WTC11 (cell line): ENCODE measurements at regions not wholly inside any gene's neighbourhood (a gene's known extent, or its start where the extent isn't known, plus 50 kb on each side); places are given as distances from the start of the nearest gene placed in this dataset.

ENCODE experiments used
- ATAC-seq: fragments of 200-7000 bp; cut with Tn5 transposase; 2 replicates; pipeline ENCODE4 v1.10.0; 2021; ENCODE audit warnings: mild to moderate bottlenecking, moderate library complexity
- CTCF ChIA-PET: fragments of 300-600 bp; sonication (Branson Sonifier 250); formaldehyde crosslinking; loops from one replicate; lab custom pipeline; 2021; ENCODE audit warnings: antibody characterized with exemption; lab: Charles Lee
- POLR2A ChIA-PET: fragments of 350-600 bp; sonication (Branson Sonifier 250); formaldehyde crosslinking; loops from one replicate; lab custom pipeline; 2021; ENCODE audit warnings: antibody characterized with exemption; lab: Charles Lee
- DNase-seq: peaks from one replicate; pipeline ENCODE4 v3.0.0; 2021; ENCODE audit warnings: low spot score
- H3K27ac Mint-ChIP-seq: 2 replicates; pipeline ENCODE4 v1.8.0; 2021; ENCODE audit warnings: mixed read lengths
- H3K27me3 Mint-ChIP-seq: 2 replicates; pipeline ENCODE4 v1.8.0; 2021; ENCODE audit warnings: low read depth, mild to moderate bottlenecking, moderate library complexity, mixed read lengths
- H3K36me3 Mint-ChIP-seq: 2 replicates; pipeline ENCODE4 v1.8.0; 2021; ENCODE audit warnings: mixed read lengths
- H3K4me1 Mint-ChIP-seq: 2 replicates; pipeline ENCODE4 v1.8.0; 2022; ENCODE audit warnings: mixed read lengths
- H3K4me3 Mint-ChIP-seq: 2 replicates; pipeline ENCODE4 v1.8.0; 2021; ENCODE audit warnings: mild to moderate bottlenecking, moderate library complexity, mixed read lengths
- H3K9me3 Mint-ChIP-seq: 2 replicates; pipeline ENCODE4 v1.8.0; 2021; ENCODE audit warnings: mixed read lengths
- CREM ChIP-seq: sonication (generic); formaldehyde crosslinking; IDR thresholded peaks from 2 replicates; pipeline ENCODE4 v1.8.1; 2022; ENCODE audit warnings: mild to moderate bottlenecking, missing genetic modification reagents, moderate library complexity
- GABPB1 ChIP-seq: sonication (generic); formaldehyde crosslinking; IDR thresholded peaks from 2 replicates; pipeline ENCODE4 v1.8.1; 2023; ENCODE audit warnings: mild to moderate bottlenecking, missing genetic modification reagents
- NFE2L1 ChIP-seq: sonication (generic); formaldehyde crosslinking; IDR thresholded peaks from 2 replicates; pipeline ENCODE4 v1.8.1; 2023; ENCODE audit warnings: missing genetic modification reagents
- NR1H2 ChIP-seq: sonication (generic); formaldehyde crosslinking; IDR thresholded peaks from 2 replicates; pipeline ENCODE4 v1.9.0; 2021; ENCODE audit warnings: mild to moderate bottlenecking, moderate library complexity, missing genetic modification reagents
- NR2C2 ChIP-seq: sonication (generic); formaldehyde crosslinking; IDR thresholded peaks from 2 replicates; pipeline ENCODE4 v1.8.0; 2022; ENCODE audit warnings: mild to moderate bottlenecking, missing genetic modification reagents
- RORB ChIP-seq: fragments of 250-450 bp; sonication (Bioruptor Pico); IDR thresholded peaks from 2 replicates; pipeline ENCODE4 v1.9.0; 2021; ENCODE audit warnings: mild to moderate bottlenecking
- USF1 ChIP-seq: sonication (generic); formaldehyde crosslinking; IDR thresholded peaks from 2 replicates; pipeline ENCODE4 v1.8.0; 2022; ENCODE audit warnings: mild to moderate bottlenecking, missing genetic modification reagents
- ZNF121 ChIP-seq: sonication (generic); formaldehyde crosslinking; IDR thresholded peaks from 2 replicates; pipeline ENCODE4 v1.8.0; 2023; ENCODE audit warnings: missing genetic modification reagents
- ZNF232 ChIP-seq: sonication (generic); formaldehyde crosslinking; IDR thresholded peaks from 2 replicates; pipeline ENCODE4 v1.8.0; 2022; ENCODE audit warnings: mild to moderate bottlenecking, missing genetic modification reagents
- ZNF512 ChIP-seq: sonication (generic); formaldehyde crosslinking; IDR thresholded peaks from 2 replicates; pipeline ENCODE4 v1.8.1; 2022; ENCODE audit warnings: missing genetic modification reagents, borderline replicate concordance
- TF ChIP-seq, protein P1 (sequence below): sonication (generic); formaldehyde crosslinking; IDR thresholded peaks from 2 replicates; pipeline ENCODE4 v1.8.1; 2023; ENCODE audit warnings: mild to moderate bottlenecking, missing genetic modification reagents, moderate library complexity
- TF ChIP-seq, protein P2 (sequence below): fragments of 250-450 bp; sonication (Bioruptor Pico); IDR thresholded peaks from 2 replicates; pipeline ENCODE4 v1.9.0; 2021; ENCODE audit warnings: mild to moderate bottlenecking
- TF ChIP-seq, protein P3 (sequence below): fragments of 250-450 bp; sonication (Bioruptor Pico); IDR thresholded peaks from 2 replicates; pipeline ENCODE4 v1.9.0; 2021; ENCODE audit warnings: mild to moderate bottlenecking, borderline replicate concordance
- TF ChIP-seq, protein P4 (sequence below): sonication (generic); formaldehyde crosslinking; IDR thresholded peaks from 2 replicates; pipeline ENCODE4 v1.8.0; 2023; ENCODE audit warnings: mild to moderate bottlenecking, missing genetic modification reagents
- TF ChIP-seq, protein P5 (sequence below): sonication (generic); formaldehyde crosslinking; IDR thresholded peaks from 2 replicates; pipeline ENCODE4 v1.8.1; 2022; ENCODE audit warnings: low read depth, missing genetic modification reagents, borderline replicate concordance
- TF ChIP-seq, protein P6 (sequence below): fragments of 250-450 bp; sonication (Bioruptor Pico); conservative IDR thresholded peaks from 2 replicates; pipeline ENCODE4 v1.9.0; 2021; ENCODE audit warnings: mild to moderate bottlenecking

- DNase-seq (no peak), ATAC-seq (no peak)
- Mint-ChIP-seq H3K27ac (no peak overlapping the region), H3K9me3 (0 out of 2 replicates have a peak, but pooled peaks cover 7% of the 10 kb centered on the region), H3K27me3 (no peaks in the 10 kb centered on the region), H3K36me3 (no peaks in the 10 kb centered on the region), H3K4me1 (peaks cover 11% of the 10 kb centered on the region), H3K4me3 (no peak overlapping the region)
- ChIA-PET POLR2A (no interaction called here), CTCF (interaction anchor here (0.9 to 1.5 kb wide), 3 partner anchors 16 to 238 kb away, joined by 3 to 6 read pairs (median 3); no protein-coding TSS in a partner anchor)
- no peak for TF ChIP-seq ZNF232 (CRISPR knock-in tag)
- TF ChIP-seq ZNF121, result no peak
- no peak for TF ChIP-seq NR1H2 (CRISPR knock-in tag)
- TF ChIP-seq, protein P1, sequence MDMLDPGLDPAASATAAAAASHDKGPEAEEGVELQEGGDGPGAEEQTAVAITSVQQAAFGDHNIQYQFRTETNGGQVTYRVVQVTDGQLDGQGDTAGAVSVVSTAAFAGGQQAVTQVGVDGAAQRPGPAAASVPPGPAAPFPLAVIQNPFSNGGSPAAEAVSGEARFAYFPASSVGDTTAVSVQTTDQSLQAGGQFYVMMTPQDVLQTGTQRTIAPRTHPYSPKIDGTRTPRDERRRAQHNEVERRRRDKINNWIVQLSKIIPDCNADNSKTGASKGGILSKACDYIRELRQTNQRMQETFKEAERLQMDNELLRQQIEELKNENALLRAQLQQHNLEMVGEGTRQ, result no peak
- TF ChIP-seq USF1 (CRISPR knock-in tag), result no peak
- TF ChIP-seq, protein P2, sequence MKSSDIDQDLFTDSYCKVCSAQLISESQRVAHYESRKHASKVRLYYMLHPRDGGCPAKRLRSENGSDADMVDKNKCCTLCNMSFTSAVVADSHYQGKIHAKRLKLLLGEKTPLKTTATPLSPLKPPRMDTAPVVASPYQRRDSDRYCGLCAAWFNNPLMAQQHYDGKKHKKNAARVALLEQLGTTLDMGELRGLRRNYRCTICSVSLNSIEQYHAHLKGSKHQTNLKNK (CRISPR knock-in tag), result no peak
- no peak for TF ChIP-seq RORB
- no peak for TF ChIP-seq NR2C2 (CRISPR knock-in tag)
- TF ChIP-seq, protein P3, sequence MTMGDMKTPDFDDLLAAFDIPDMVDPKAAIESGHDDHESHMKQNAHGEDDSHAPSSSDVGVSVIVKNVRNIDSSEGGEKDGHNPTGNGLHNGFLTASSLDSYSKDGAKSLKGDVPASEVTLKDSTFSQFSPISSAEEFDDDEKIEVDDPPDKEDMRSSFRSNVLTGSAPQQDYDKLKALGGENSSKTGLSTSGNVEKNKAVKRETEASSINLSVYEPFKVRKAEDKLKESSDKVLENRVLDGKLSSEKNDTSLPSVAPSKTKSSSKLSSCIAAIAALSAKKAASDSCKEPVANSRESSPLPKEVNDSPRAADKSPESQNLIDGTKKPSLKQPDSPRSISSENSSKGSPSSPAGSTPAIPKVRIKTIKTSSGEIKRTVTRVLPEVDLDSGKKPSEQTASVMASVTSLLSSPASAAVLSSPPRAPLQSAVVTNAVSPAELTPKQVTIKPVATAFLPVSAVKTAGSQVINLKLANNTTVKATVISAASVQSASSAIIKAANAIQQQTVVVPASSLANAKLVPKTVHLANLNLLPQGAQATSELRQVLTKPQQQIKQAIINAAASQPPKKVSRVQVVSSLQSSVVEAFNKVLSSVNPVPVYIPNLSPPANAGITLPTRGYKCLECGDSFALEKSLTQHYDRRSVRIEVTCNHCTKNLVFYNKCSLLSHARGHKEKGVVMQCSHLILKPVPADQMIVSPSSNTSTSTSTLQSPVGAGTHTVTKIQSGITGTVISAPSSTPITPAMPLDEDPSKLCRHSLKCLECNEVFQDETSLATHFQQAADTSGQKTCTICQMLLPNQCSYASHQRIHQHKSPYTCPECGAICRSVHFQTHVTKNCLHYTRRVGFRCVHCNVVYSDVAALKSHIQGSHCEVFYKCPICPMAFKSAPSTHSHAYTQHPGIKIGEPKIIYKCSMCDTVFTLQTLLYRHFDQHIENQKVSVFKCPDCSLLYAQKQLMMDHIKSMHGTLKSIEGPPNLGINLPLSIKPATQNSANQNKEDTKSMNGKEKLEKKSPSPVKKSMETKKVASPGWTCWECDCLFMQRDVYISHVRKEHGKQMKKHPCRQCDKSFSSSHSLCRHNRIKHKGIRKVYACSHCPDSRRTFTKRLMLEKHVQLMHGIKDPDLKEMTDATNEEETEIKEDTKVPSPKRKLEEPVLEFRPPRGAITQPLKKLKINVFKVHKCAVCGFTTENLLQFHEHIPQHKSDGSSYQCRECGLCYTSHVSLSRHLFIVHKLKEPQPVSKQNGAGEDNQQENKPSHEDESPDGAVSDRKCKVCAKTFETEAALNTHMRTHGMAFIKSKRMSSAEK (CRISPR knock-in tag), result no peak
- no peak for TF ChIP-seq NFE2L1 (CRISPR knock-in tag)
- no peak for TF ChIP-seq CREM (CRISPR knock-in tag)
- TF ChIP-seq, protein P4, sequence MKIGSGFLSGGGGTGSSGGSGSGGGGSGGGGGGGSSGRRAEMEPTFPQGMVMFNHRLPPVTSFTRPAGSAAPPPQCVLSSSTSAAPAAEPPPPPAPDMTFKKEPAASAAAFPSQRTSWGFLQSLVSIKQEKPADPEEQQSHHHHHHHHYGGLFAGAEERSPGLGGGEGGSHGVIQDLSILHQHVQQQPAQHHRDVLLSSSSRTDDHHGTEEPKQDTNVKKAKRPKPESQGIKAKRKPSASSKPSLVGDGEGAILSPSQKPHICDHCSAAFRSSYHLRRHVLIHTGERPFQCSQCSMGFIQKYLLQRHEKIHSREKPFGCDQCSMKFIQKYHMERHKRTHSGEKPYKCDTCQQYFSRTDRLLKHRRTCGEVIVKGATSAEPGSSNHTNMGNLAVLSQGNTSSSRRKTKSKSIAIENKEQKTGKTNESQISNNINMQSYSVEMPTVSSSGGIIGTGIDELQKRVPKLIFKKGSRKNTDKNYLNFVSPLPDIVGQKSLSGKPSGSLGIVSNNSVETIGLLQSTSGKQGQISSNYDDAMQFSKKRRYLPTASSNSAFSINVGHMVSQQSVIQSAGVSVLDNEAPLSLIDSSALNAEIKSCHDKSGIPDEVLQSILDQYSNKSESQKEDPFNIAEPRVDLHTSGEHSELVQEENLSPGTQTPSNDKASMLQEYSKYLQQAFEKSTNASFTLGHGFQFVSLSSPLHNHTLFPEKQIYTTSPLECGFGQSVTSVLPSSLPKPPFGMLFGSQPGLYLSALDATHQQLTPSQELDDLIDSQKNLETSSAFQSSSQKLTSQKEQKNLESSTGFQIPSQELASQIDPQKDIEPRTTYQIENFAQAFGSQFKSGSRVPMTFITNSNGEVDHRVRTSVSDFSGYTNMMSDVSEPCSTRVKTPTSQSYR, result no peak
- TF ChIP-seq, protein P5, sequence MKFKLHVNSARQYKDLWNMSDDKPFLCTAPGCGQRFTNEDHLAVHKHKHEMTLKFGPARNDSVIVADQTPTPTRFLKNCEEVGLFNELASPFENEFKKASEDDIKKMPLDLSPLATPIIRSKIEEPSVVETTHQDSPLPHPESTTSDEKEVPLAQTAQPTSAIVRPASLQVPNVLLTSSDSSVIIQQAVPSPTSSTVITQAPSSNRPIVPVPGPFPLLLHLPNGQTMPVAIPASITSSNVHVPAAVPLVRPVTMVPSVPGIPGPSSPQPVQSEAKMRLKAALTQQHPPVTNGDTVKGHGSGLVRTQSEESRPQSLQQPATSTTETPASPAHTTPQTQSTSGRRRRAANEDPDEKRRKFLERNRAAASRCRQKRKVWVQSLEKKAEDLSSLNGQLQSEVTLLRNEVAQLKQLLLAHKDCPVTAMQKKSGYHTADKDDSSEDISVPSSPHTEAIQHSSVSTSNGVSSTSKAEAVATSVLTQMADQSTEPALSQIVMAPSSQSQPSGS (CRISPR knock-in tag), result no peak
- no peak for TF ChIP-seq ZNF512 (CRISPR knock-in tag)
- TF ChIP-seq GABPB1 (CRISPR knock-in tag), result no peak
- TF ChIP-seq, protein P6, sequence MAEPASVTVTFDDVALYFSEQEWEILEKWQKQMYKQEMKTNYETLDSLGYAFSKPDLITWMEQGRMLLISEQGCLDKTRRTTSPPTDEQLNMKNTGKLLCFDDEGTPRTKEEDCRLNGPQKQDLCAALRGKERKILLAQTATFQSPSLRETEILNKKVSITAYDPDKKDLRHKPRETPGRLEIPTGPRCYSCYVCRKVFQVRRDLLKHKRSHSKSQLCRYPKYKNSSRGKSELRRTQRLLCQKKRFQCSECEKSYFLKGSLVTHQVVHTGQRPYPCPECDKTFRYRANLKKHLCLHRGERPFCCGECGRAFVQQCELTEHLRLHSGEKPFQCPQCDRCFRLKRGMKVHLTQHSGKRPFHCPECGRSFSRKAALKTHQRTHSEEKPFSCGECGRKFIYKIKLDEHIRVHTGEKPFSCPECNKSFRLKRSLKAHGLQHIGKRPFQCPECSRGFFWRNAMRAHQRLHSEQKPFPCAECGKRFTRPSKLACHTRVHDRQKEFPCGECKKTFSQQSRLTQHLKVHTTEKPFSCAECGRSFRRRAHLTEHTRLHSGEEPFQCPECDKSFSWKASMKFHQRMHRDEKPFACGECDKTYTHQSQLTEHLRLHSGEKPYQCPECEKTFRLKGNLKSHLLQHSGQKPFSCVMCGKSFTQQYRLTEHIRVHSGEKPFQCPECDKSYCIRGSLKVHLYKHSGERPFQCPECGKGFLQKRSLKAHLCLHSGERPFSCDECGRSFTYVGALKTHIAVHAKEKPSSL (CRISPR knock-in tag), result no peak
These were observed 50.6 kb upstream of the IRX6 start for GRCh38 chr16:55273356-55273755.
